Activated naive CD4-positive, alpha-beta T cell treated with Interleukin-2 at 50 U/mL for 16 hours (primary cell): ENCODE measurements at regions not wholly inside any gene's neighbourhood (a gene's known extent, or its start where the extent isn't known, plus 50 kb on each side); places are given as distances from the start of the nearest gene placed in this dataset.

Experiments used
- DNase-seq: peaks from one replicate; pipeline ENCODE4 v3.0.0-alpha.2; 2020

- DNase-seq: no peak
Measured at GRCh38 chr11:129591527-129591926, 215.9 kb downstream of the BARX2 start.

DNA sequence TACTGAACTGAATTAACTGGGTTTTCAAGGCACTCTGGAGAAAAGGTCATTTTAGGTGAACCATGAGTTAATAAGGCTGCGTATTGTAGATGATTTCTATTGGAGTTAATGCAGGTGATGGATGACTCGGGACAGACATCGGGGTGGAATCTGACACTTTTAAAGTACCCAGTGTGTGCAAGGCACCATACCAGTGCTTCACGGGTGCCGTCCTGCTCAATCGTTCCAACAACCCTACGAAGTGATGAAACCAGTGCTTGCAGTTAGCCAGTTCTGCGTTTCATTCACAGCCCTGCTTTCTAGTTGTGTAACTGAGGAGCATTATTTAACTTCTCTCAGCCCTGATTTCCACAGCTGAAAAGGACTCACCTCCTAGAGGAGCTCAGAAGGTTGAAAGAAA is 216.5 kb downstream of the BARX2 start:
- DNase-seq: no peak

- no peak for DNase-seq
Measured at GRCh38 chr11:129593098-129593497, 217.4 kb downstream of the BARX2 start.

DNA sequence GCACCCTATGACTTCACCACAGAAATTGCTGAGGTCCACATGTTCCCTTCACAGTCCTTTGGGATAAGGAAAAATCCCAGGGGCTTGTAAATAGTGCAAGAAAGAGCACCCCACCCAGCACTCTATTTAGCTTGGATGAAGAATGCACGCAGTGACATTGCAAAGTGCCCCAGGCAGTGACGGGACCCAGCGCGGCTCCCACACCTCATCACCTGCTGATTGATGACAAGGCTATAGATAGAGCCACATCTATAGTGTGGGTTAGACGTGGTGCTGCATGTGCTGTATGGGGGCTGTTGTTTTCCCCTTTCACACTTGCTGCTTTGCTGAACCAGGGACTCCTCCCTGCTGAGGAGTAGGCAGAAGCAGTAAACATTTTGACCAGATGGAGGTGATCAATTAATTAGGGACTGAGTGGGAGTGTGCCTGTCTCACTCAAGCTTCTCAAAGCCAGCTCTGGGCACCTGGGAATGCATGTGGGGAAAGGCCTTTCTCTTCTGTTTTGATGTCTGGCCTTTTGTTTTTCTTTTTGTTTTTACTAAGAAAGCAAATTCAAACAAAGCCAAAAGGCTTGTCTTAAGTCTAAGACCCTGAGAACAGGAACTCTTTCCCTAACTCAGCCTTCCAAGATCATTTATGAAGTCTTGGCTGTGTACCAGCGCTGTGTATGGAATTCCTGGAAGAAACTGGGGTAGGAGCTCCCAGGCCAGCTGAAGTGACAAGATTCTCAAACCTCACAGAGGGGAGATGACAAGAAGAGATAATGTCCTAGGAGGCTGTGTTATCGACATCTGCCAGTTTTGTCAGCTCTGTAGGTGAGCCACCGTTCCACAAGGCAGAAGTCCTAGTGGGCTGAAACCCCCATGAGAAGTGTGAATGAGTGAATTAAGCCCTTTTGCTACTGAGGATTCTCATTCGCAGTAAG is 219.7 kb downstream of the BARX2 start:
- no peak for DNase-seq

DNA sequence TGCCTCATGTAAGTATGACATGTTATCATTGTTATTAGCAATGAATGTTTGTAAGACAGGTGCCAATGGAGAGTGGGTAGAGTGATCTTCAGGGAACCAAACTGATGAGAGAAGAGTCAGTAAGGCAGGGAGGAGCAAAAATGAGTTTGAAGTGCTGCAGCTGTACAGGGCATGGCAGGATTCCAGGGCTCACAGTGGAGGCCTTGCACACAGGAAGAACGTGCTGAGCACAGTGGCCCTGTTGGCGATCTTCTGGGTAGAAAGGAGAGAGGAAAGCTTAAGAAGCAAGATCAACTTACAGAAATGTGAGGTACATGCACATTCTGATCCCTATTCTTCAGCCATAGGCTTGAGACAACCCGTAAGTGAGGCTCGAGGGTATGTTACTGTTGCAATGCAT is 219.3 kb upstream of the TMEM45B start:
- DNase-seq: no peak

- no peak for DNase-seq
Measured at GRCh38 chr11:129598378-129598777, 217.3 kb upstream of the TMEM45B start.

DNA sequence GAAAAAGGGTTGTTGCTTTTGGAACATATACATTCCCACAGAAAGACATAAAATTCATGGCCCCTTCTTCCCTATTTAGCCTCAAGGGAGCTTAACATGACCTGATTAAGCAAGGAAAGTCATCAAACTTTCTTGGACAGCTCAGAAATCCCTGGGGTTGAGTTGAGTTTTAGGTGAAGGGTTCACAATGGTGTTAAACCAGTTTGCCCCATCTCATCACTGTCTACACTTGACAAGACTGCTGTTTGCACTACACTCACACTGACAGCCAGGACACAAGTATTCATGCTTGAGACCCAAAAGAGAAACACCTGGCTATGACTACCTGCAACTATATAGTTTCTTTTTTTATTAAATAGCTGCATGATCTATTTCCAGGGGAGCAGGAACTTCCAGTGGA is 209.8 kb upstream of the TMEM45B start:
- no peak for DNase-seq

DNA sequence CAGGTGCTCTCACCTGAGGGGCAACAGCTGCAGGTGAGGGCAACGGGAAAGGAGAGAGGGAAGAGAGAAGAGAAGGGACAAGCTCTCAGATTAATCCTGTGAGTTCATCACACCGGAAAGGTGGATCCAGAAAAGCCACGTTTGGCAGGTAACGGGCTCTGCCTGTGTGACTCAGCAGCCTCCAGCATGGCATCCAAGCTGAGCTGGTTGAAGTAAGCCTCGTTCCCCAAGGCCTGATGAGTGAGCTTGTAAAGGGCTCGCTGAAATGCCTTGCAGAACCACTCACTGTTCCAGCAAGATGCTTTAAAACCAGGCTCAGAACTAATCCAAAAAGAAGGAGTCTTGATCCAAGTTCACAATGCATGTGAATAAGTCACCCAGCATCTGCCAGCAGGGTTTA is 206.9 kb upstream of the TMEM45B start:
- no peak for DNase-seq

DNA sequence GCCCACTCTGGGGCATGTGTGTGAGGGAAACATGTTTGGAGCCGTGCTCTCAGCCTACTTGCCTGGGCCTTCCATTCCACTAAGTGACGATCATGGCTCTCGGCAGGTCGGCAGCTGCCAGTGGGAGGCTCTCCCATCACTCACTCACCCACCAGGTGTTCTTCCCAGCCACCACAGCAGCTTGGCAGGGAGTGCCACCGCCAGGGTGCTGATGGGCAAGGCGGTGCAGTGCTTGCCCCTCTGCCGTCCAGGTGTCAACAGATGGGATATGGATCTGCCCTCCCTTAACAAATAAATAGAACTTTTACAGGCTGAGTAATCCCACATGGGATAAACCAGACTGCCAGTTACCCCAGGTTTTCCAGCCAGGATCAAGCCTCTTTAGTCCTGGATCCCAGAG is 205.5 kb upstream of the TMEM45B start:
- DNase-seq: no peak

- no peak for DNase-seq
Measured at GRCh38 chr11:129610545-129610944, 205.1 kb upstream of the TMEM45B start.

DNA sequence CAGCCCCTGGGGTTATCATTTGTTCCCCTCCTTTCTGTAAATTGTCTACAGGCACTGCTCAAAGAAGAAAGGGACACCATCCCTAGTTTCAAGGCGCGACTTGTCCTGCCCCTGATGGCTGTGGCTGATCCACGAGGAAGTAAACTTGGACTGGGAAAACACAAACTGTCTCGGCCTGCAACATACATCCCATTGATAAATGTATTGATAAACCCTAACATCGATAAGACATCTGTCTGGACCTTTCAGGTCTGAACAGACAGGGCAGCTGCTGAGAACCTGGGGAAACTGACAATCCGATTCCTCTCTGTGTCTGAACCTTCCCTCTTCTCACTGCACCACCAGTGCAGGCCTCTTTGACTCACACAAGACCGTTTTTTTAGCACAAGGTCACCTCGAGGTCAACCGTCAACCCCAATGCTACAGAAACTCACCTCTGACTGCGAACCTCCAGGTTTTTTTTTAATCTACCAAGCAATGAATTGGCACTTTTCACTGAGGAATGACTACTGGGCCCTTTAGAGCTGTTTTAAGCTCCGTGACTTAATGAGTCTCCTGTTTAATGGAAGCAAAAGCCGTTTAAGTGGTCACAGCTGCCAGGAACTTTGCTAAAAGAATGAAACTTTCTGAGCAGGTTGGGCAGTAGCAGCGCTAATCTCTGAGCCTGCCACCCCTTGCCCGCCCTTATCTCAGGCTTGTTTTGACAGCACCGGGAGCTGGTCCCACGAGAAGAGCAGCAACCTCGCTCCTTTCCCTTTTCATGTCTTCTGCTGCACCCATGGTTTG is 203.8 kb upstream of the TMEM45B start:
- DNase-seq: no peak

DNA sequence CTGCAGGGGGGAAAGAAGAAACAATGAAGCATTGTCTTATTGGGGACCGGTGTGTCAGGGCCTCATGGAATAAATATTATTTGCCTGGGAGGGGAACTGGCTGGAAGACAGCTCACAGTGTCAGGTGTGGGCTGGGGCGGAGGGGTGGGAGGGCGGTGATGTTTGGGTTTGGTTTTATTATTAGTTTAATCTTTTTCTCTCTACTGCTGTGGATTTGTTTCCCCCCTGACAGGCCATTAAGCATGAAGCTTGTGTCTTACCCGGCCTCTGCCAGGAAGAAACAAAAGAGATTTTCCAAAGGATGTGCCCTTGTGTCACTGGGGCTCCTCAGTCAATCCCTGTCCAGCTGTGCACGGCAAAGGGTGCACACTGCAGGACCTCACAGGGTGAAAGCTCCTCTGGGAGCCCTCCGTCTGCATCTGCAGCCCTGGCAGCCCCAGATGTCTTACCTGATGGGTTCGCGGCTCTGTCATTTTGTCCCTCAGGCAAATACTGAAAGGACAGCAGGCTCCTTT is 203.1 kb upstream of the TMEM45B start:
- no peak for DNase-seq

DNA sequence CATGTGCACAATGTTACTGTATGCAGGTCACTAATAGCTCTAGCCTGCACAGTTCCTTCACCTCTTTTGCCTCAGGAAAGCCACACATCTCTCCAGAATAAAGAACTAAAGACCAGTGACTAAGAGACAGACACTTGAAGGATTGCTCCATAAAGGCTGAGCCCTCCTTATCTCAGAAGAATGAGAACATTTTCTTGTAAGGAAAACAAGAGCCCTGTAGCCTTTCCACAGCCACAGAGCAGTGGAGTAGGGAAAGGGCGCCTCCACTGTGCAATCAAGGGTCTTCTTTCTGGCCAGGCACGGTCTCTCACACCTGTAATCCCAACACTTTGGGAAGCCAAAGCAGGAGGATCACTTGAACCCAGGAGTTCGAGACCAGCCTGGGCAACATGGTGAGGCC is 202.6 kb upstream of the TMEM45B start:
- no peak for DNase-seq

DNA sequence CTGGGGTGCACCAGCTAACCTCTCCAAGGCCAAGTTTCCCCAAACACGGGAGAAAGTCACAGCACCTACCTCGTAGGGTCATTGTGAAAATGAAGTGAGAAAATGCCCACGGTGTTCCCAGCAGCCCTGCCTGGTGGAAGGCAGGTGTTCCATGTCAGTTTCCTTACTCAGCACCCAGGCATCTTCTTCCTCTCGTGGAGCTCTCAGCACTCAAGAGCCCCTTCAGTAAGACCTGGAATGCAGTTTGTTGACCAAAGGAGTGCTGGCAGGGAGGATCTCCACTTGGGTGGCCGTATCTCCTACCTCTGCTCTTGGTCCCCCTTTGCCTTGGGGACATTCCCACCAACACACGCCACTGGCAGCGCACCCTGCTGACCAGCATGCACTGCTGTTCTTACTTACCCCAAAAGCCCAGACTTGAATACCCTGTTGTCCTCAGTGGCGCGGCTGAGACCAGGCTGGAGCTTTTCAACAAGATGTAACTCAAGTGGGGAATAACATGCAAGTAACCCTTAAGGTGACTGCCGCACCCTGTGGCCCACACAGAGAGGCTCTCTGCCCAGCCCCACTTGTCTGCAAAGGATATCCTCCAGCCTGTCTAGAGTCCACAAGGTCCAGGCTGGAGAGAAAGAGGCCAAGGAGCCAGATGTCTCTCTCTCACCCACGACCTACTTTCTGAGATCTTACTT is 201.2 kb upstream of the TMEM45B start:
- DNase-seq: no peak

GRCh38 chr11:129618046-129618569 is 197.5 kb upstream of the TMEM45B start:
- DNase-seq: no peak

DNA sequence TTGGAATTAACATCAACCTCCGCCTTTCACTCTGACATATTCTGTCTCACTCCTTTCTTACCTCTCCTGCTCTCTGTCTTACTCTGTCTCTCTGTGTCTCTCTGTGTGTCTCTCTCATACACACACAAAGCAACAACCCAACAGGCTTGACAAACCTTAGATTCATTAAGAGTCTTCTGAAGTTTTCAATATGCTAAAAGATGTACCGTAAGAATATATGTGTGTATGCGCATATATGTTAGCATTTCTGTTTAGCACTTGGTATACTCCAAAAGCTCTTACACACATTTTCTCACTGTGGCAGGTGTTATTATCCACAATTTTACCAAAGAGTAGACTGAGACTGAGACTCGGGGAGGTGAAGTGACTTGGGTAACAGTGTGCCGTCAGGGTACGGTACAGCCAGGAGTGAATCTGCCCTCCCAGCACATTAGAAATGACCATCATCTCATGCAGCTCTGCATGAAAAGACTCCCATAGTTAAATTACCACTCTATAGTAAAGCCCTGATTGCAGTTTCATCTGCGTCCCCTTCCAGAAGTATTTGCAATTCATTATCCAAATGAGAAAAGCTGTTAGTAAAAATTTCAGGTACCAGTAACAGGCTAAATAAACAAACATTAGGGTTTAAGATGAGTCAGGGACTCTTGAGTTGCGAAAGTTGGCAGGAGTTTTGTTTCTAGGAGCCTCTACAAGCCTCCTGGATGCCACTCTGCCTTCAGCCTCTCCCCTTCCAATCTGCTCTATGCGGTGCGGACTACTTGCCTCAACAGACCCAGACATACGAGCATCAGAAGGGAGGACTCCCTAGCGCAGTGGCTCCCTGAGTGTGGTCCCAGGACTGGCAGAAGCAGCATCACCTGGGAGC is 195.2 kb upstream of the TMEM45B start:
- no peak for DNase-seq

- no peak for DNase-seq
Measured at GRCh38 chr11:129625930-129626329, 189.7 kb upstream of the TMEM45B start.

- no peak for DNase-seq
Measured at GRCh38 chr11:129631201-129631600, 184.4 kb upstream of the TMEM45B start.

- no peak for DNase-seq
Measured at GRCh38 chr11:129636926-129637325, 178.7 kb upstream of the TMEM45B start.

GRCh38 chr11:129637473-129637872 is 178.2 kb upstream of the TMEM45B start:
- no peak for DNase-seq

GRCh38 chr11:129637983-129638776 is 177.5 kb upstream of the TMEM45B start:
- DNase-seq: no peak
